Endodermal cell (in vitro differentiated cells): ENCODE measurements at regions not wholly inside any gene's neighbourhood (a gene's known extent, or its start where the extent isn't known, plus 50 kb on each side); places are given as distances from the start of the nearest gene placed in this dataset.

Source experiments
- DNase-seq: peaks from one replicate; pipeline ENCODE4 v3.0.0-alpha.2; 2017
- H3K27ac ChIP-seq: 2 replicates; pipeline ENCODE4 v1.5.1; 2013; ENCODE audit warnings: mild to moderate bottlenecking, low read depth, low read length, moderate library complexity
- H3K27me3 ChIP-seq: 2 replicates; pipeline ENCODE4 v1.6.1; 2013; ENCODE audit warnings: mild to moderate bottlenecking, low read length, moderate library complexity; ENCODE audit not compliant: insufficient read depth, control insufficient read depth, poor library complexity, severe bottlenecking
- H3K36me3 ChIP-seq: 2 replicates; pipeline ENCODE4 v1.7.0; 2013; ENCODE audit warnings: mild to moderate bottlenecking, low read length, moderate library complexity; ENCODE audit not compliant: control insufficient read depth, insufficient read depth
- H3K4me1 ChIP-seq: one replicate; pipeline ENCODE4 v1.7.0; 2013; ENCODE audit warnings: low read length; ENCODE audit not compliant: control insufficient read depth, insufficient read depth
- H3K4me3 ChIP-seq: 2 replicates; pipeline ENCODE4 v1.5.1; 2013; ENCODE audit warnings: mild to moderate bottlenecking, low read length, moderate library complexity
- H3K9ac ChIP-seq: 2 replicates; pipeline ENCODE4 v1.6.1; 2013; ENCODE audit warnings: mild to moderate bottlenecking, low read length, moderate library complexity; ENCODE audit not compliant: poor library complexity, severe bottlenecking; ENCODE audit errors: extremely low read depth
- H3K9me3 ChIP-seq: 2 replicates; pipeline ENCODE4 v1.6.1; 2013; ENCODE audit warnings: mild to moderate bottlenecking, low read length, moderate library complexity; ENCODE audit not compliant: control insufficient read depth
- H3K27ac Mint-ChIP-seq: 2 replicates; pipeline ENCODE4 v1.8.0; 2020; ENCODE audit warnings: mixed read lengths
- H3K27me3 Mint-ChIP-seq: 2 replicates; pipeline ENCODE4 v1.8.0; 2021; ENCODE audit warnings: mild to moderate bottlenecking, mixed read lengths; ENCODE audit not compliant: insufficient read depth
- H3K36me3 Mint-ChIP-seq: 2 replicates; pipeline ENCODE4 v1.8.0; 2020; ENCODE audit warnings: low read depth, mixed read lengths
- H3K4me1 Mint-ChIP-seq: 2 replicates; pipeline ENCODE4 v1.8.0; 2020; ENCODE audit warnings: mixed read lengths
- H3K4me3 Mint-ChIP-seq: 2 replicates; pipeline ENCODE4 v1.8.0; 2020; ENCODE audit warnings: mild to moderate bottlenecking, moderate library complexity, mixed read lengths
- H3K9me3 Mint-ChIP-seq: 2 replicates; pipeline ENCODE4 v1.8.0; 2020; ENCODE audit warnings: mild to moderate bottlenecking, mixed read lengths
- WGBS, 2 experiments: methylation state at CpG; one replicate each; pipeline versions ENCODE4 v1.1.5 to v1.1.7; 2013; ENCODE audit warnings: missing lambda C conversion rate in 2 of 2, mixed read lengths in 1 of 2; ENCODE audit not compliant: insufficient coverage in 1 of 2, insufficient read length in 1 of 2; 5-methylcytosine and 5-hydroxymethylcytosine counted together
- TF ChIP-seq, protein P1 (sequence below): fragments of 200-600 bp; sonication (generic); conservative IDR thresholded peaks from 2 replicates; pipeline ENCODE4 v1.5.0; 2021; ENCODE audit warnings: antibody characterized with exemption, mild to moderate bottlenecking

DNA sequence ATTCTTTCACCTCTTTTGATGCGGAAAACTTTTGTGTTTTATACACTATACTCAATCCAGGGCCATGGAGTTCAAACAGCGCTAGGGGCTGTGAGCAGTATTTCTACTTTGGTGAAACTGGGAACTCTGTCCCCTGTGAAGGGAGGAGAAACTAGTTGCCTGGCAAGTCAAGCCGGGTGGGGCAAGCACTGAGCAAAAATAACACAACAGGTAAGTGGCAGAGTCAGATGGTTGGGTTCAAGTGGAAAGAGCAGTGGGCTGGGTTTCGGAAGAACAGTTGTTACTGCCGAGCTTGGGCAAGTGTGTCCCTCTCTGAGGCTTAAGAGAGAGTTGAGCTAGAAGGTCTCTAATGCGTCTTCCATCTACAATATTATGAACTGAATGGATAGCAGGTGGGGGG is 59.7 kb upstream of the ROPN1 start:
- Histone ChIP-seq H3K27me3 (peaks cover 44% of the 10 kb centered on the region), H3K9ac (no peak overlapping the region), H3K4me3 (no peak overlapping the region), H3K9me3 (no peaks in the 10 kb centered on the region), H3K27ac (no peak overlapping the region), H3K4me1 (peaks cover 9% of the 10 kb centered on the region), H3K36me3 (no peaks in the 10 kb centered on the region)
- 96 to 100% methylated on average over 5 to 6 of the region's 6 CpGs for WGBS, 2 experiments
- H3K27ac Mint-ChIP-seq, result no peak overlapping the region
- TF ChIP-seq, protein P1, sequence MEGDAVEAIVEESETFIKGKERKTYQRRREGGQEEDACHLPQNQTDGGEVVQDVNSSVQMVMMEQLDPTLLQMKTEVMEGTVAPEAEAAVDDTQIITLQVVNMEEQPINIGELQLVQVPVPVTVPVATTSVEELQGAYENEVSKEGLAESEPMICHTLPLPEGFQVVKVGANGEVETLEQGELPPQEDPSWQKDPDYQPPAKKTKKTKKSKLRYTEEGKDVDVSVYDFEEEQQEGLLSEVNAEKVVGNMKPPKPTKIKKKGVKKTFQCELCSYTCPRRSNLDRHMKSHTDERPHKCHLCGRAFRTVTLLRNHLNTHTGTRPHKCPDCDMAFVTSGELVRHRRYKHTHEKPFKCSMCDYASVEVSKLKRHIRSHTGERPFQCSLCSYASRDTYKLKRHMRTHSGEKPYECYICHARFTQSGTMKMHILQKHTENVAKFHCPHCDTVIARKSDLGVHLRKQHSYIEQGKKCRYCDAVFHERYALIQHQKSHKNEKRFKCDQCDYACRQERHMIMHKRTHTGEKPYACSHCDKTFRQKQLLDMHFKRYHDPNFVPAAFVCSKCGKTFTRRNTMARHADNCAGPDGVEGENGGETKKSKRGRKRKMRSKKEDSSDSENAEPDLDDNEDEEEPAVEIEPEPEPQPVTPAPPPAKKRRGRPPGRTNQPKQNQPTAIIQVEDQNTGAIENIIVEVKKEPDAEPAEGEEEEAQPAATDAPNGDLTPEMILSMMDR, result no peak
- peaks cover 38% of the 10 kb centered on the region for H3K27me3 Mint-ChIP-seq
- peaks cover 16% of the 10 kb centered on the region for H3K4me1 Mint-ChIP-seq
- H3K9me3 Mint-ChIP-seq, result no peaks in the 10 kb centered on the region
- no peak overlapping the region for H3K4me3 Mint-ChIP-seq
- no peaks in the 10 kb centered on the region for H3K36me3 Mint-ChIP-seq
- no peak for DNase-seq

- Mint-ChIP-seq H3K4me3 (no peak overlapping the region), H3K27ac (no peak overlapping the region), H3K36me3 (no peaks in the 10 kb centered on the region), H3K27me3 (peaks cover 41% of the 10 kb centered on the region), H3K9me3 (peaks cover 5% of the 10 kb centered on the region), H3K4me1 (peaks cover 22% of the 10 kb centered on the region)
- Histone ChIP-seq H3K4me1 (peaks cover 14% of the 10 kb centered on the region), H3K9me3 (peaks cover 10% of the 10 kb centered on the region), H3K9ac (no peak overlapping the region), H3K27ac (no peak overlapping the region), H3K27me3 (peaks cover 44% of the 10 kb centered on the region), H3K36me3 (no peaks in the 10 kb centered on the region), H3K4me3 (no peak overlapping the region)
- DNase-seq, result peak; percentile 20
- TF ChIP-seq, protein P1, result no peak
Measured at GRCh38 chr3:124053871-124054270, 61.9 kb upstream of the ROPN1 start.

DNA sequence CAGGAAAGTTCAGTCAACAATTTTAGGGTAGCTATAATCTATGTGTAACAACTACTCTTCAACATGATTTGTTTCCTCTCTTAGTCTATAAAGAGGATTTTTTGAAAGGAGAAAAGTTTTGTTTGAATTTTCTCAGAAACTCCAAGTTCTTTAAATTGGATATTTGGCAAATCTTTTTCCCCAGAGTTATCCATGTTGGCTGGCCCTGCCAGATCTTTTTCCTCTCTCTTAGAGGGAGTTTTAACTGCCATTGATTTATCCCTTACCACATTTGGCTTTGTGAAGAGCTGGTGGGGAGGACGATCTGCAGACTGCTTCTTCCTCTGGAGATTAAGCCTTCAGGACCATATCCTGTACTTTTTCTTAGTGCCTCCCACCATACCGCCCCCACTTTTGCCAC is 64.9 kb upstream of the ROPN1 start:
- H3K27me3 Mint-ChIP-seq, result peaks cover 28% of the 10 kb centered on the region
- H3K9me3 ChIP-seq, result peaks cover 10% of the 10 kb centered on the region
- no peak overlapping the region for H3K9ac ChIP-seq
- H3K27me3 ChIP-seq, result peaks cover 37% of the 10 kb centered on the region
- H3K4me1 Mint-ChIP-seq, result peaks cover 22% of the 10 kb centered on the region
- peak; percentile 11 for DNase-seq
- H3K36me3 ChIP-seq, result no peaks in the 10 kb centered on the region
- H3K9me3 Mint-ChIP-seq, result peaks cover 5% of the 10 kb centered on the region
- H3K27ac ChIP-seq, result no peak overlapping the region
- 90% methylated on average over 2 of the region's 2 CpGs; no CpG with 5 or more reads in 1 of the 2 experiments for WGBS, 2 experiments
- no peaks in the 10 kb centered on the region for H3K36me3 Mint-ChIP-seq
- TF ChIP-seq, protein P1, result no peak
- H3K4me1 ChIP-seq, result peaks cover 14% of the 10 kb centered on the region
- H3K27ac Mint-ChIP-seq, result no peak overlapping the region
- no peak overlapping the region for H3K4me3 ChIP-seq
- no peak overlapping the region for H3K4me3 Mint-ChIP-seq
